HG02588 (cell line): ENCODE measurements at regions not wholly inside any gene's neighbourhood (a gene's known extent, or its start where the extent isn't known, plus 50 kb on each side); places are given as distances from the start of the nearest gene placed in this dataset.
"Not testable (repeated sequence)": the region's sequence is repeated elsewhere in the genome, so short reads cannot be mapped to it uniquely, and the experiment has no call there.

Experiments
- ATAC-seq: cut with Tn5 transposase; IDR thresholded peaks from one replicate; pipeline ENCODE4 v1.9.1; 2021; ENCODE audit warnings: mild to moderate bottlenecking, moderate library complexity; ENCODE audit not compliant: unreplicated experiment

- no peak for ATAC-seq
Measured at GRCh38 chr5:158273035-158273434, 414.1 kb upstream of the CLINT1 start.

- no peak for ATAC-seq
Measured at GRCh38 chr5:158272409-158272808, 413.5 kb upstream of the CLINT1 start.

DNA sequence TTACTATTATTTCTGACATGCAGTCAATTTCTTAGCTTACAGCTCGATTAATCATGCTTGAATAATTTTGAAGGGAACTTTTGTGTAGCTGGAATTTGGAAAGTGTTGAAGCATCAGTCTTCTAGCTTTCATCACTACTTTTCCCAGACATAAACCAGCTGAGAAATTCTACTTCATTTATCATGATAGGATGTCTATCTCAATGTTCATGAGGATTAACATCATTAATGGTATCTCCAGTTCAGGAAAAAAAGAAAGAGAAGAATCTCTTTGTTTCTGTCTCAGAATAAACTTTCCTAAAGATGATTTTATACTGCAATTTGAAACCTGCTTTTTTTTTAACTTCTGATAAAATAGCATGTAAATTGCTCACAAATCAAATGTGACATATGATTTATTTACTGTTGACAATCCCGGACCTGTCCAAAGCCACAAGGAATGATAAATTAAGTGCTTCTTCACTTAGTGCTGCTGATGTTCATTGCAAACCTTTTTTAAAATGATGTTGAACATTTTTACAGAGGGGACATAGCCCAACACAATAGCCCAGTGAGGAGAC, 412.1 kb upstream of the CLINT1 start:
- no peak for ATAC-seq

DNA sequence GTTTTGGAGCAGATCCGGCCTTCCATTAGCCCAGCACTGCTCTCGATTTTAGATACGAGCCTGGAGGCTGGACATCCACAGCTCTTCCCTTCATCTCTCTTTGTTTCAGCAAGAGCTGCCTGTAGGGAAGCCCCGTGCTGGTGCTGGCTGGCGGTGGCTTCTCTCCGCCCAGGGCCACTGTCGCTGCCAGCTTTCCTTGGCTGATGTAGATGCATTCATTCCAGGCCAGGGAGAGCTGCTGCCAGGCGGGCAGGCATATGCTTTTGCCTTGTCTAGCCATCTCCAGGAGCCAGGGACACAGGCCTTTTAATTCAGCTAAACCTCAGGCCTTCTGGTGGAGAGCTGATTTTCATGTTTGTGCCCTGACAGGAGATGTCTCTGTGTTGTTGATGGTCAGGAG, 409.3 kb upstream of the CLINT1 start:
- ATAC-seq: no peak

- no peak for ATAC-seq
Measured at GRCh38 chr5:158267228-158267627, 408.3 kb upstream of the CLINT1 start.

GRCh38 chr5:158265931-158266700, 407.2 kb upstream of the CLINT1 start:
- no peak for ATAC-seq

DNA sequence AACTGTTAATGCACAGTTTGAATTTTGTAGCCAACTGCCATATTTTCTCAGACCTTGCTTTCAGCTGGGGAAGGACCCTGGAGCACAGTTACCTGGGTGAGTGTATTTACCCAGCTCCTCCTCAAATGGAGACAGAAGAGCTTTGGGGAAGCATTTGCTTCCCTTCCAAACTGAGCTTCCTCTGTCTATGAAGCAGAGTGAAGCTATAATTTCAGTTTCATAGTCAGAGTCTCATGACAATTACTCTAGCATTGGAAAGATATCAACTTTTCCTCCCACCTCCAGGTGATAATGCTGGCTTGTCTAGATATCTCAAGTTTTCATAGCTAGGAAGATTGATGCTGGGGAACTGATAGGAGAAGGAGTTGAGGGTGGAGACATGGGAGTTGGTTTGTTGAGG, 406.4 kb upstream of the CLINT1 start:
- ATAC-seq: no peak

GRCh38 chr5:158264264-158264663, 405.3 kb upstream of the CLINT1 start:
- no peak for ATAC-seq

- ATAC-seq: no peak
Measured at GRCh38 chr5:158261674-158262367, 402.9 kb upstream of the CLINT1 start.

GRCh38 chr5:158256096-158256495, 397.2 kb upstream of the CLINT1 start:
- ATAC-seq: no peak

GRCh38 chr5:158255609-158256008, 396.7 kb upstream of the CLINT1 start:
- ATAC-seq: no peak

DNA sequence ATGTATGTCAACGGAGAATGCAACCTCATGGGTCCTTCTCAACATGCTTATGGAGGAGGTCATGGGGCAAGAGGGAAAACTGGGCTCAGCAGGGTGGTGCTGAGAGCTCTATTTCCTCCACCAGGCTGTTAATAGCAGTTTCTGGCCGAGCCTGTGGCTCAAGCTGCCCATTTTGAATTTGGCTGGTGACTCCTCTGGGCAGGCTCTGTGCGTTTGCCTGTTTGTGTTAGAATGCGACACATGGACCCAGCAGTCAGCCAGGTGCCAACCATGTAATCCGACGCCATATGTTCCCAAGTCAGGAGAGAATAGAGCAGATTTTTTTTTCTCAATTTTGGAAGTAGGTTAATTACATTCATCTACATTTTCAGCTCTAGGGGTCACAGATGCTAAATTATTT, 387.7 kb upstream of the CLINT1 start:
- ATAC-seq: no peak

DNA sequence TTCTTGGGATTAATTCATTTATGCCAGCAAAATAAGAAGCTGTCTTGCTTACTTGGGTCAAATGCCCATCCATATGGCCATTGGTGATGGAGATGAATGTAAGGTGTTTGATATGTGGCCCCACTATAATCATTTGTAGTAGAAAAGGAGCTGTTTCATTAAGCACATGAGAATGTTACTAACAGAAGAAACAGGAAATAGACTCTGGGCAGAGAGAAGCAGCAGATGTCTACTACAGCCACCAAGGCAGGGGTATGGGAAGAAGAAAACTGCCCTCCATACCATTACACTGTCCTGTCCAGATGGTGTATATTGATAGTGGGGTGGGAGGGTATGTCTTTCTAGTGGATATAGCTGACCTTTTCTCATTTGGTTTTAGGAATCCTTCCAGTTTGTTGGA, 386.6 kb upstream of the CLINT1 start:
- no peak for ATAC-seq

- no peak for ATAC-seq
Measured at GRCh38 chr5:158244882-158245281, 385.9 kb upstream of the CLINT1 start.

DNA sequence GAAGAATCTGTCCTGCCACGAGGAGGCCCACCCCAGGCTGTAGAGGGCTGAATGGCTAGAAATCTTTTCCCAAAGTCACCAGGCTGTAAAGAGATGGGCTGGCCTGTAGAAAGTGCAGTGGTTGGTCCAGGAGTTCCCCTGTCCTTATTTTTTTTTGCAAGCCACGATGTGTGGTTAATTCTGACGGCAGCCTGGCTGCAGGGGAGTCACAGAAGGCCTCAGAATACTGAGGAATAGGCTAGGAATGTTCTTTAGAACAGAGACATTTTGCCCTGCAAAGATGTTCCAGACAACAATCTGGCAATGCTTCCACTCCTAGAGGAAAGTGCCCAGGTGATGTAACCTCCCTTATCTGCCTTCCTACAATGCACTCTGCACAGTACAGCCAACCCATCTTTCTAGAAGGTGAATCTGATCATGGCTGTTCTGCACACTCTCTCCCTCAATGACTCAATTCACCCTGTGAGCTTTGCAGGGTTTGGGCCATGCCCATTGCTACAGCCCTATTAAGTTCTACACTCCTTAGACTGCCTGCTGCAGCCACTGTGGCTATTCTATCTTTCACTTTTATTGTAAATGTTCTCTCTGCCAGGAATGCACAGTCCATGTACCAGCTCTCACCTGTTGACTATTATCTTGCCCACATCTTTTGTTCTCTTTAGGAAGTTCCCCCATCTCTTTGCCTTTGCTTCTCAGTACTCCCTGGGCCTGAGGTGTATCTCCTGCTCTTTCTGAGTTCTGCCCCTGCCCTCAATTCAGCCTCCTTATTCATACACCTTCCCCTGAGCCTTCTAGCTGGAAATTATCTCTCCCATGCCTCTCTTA, 377.8 kb upstream of the CLINT1 start:
- no peak for ATAC-seq

DNA sequence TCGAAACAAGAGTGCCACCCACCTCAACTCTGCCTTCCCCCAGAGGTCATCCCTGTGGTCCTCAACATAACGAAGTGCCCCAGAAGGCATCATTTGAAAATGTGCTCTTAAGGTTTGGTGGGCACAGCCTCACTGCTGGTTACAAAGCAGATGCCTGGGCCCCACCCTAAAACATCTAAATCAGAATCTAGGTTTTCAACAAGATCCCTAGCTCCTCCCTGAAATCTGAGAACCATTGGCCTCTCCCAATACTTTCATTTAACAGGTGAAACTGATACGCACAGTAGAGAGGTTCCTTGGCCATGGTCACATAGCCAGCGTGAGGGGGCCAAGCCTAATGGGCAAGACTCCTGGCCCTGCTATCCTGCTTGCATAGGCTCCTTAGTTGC, 376.2 kb upstream of the CLINT1 start:
- ATAC-seq: no peak

GRCh38 chr5:158234323-158235158, 375.6 kb upstream of the CLINT1 start:
- no peak for ATAC-seq

DNA sequence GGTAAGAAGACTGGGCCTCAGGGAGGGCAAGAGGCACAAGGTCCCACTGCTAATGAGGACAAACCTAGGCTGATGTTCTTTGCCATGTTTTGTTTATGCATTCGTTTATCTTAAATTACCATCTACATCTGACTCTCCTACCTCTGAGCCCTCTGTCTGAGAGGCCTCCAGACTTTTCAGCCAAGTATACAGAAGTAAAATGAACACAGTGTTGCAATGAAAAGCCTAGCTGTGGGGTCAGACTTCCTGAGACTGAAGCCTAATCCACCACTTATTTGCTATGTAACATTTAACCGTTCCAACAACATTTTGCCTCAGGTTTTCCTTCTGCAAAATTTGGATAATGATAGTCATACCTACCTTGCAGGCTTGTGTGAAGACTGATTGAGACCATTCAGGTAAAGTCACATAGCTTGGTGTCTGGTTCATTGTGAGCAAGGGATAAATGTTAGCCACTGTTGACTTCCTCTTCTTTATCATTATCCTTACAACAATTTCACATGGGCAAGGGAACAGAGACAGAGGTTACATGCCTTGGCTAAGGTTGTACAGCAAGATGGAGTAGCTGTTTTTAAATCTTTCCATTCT, 374.9 kb upstream of the CLINT1 start:
- ATAC-seq: no peak

GRCh38 chr5:158227314-158227713, 368.4 kb upstream of the CLINT1 start:
- not testable (repeated sequence) for ATAC-seq

DNA sequence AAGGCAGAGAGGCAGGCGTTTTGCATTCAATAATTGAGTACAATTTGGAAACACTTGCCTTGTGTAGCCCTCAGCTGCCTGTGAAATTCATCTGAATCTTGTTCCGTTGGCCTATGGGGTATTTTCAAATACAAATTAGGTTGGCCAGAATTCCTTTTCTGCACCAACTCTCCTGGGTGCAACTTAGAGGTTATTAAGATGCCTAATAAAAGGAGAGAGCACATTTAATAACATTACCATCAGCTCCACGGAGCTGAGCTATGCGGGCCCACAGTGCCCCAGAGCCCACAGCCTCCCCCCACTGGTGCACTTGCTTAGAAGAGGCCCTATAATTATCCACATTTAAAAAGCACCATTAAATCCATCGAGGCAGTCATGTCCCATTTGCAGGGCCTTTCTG, 367.6 kb upstream of the CLINT1 start:
- no peak for ATAC-seq
